Neural progenitor cell (in vitro differentiated cells): ENCODE measurements at regions not wholly inside any gene's neighbourhood (a gene's known extent, or its start where the extent isn't known, plus 50 kb on each side); places are given as distances from the start of the nearest gene placed in this dataset.

Experiments
- CTCF ChIP-seq: fragments of 200-600 bp; sonication (generic); IDR thresholded peaks from 2 replicates; pipeline ENCODE4 v1.5.1; 2017; ENCODE audit warnings: antibody characterized with exemption, mild to moderate bottlenecking
- EZH2phosphoT487 ChIP-seq: fragments of 200-600 bp; sonication (generic); IDR thresholded peaks from 2 replicates; pipeline ENCODE4 v1.6.1; 2017; ENCODE audit warnings: antibody characterized with exemption

GRCh38 chr22:47851586-47851985 is 1089.1 kb downstream of the TBC1D22A start:
- TF ChIP-seq CTCF, result no peak
- TF ChIP-seq EZH2phosphoT487, result no peak
